ENCODE measurements at regions not wholly inside any gene's neighbourhood (a gene's known extent, or its start where the extent isn't known, plus 50 kb on each side); places are given as distances from the start of the nearest gene placed in this dataset.

DNA sequence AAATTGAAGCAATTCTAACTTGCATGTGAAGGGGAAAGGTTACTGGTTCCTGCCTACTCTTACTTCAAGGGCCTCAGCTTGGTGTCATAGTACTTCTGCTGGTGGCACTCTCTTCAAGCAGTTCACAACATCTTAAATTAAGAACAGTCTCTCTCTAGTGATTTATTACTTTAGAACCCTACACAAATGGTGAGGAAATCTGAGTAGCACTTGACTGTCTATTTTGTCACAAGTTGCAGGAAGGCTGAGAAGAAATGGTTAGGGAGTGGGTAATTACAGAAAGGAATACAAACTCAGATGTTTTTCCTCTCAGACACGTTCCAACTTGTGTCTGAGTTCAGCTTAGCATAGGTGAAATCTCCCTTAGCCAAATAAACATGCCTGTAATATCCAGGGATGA is 242.3 kb upstream of the GRIA3 start:
- TF ChIP-seq ZSCAN23 (tag by site-specific recombination; IDR thresholded peaks at IDR 0.05), result no peak
- no peak for TF ChIP-seq ZNF677 (tag by site-specific recombination; IDR thresholded peaks at IDR 0.05)
- TF ChIP-seq, protein P1, sequence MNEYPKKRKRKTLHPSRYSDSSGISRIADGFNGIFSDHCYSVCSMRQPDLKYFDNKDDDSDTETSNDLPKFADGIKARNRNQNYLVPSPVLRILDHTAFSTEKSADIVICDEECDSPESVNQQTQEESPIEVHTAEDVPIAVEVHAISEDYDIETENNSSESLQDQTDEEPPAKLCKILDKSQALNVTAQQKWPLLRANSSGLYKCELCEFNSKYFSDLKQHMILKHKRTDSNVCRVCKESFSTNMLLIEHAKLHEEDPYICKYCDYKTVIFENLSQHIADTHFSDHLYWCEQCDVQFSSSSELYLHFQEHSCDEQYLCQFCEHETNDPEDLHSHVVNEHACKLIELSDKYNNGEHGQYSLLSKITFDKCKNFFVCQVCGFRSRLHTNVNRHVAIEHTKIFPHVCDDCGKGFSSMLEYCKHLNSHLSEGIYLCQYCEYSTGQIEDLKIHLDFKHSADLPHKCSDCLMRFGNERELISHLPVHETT (tag by site-specific recombination; IDR thresholded peaks at IDR 0.05), result no peak
- TF ChIP-seq, protein P2, sequence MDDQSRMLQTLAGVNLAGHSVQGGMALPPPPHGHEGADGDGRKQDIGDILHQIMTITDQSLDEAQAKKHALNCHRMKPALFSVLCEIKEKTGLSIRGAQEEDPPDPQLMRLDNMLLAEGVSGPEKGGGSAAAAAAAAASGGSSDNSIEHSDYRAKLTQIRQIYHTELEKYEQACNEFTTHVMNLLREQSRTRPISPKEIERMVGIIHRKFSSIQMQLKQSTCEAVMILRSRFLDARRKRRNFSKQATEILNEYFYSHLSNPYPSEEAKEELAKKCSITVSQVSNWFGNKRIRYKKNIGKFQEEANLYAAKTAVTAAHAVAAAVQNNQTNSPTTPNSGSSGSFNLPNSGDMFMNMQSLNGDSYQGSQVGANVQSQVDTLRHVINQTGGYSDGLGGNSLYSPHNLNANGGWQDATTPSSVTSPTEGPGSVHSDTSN (CRISPR knock-in tag; IDR thresholded peaks at IDR 0.05), result no peak
